ENCODE measurements at regions not wholly inside any gene's neighbourhood (a gene's known extent, or its start where the extent isn't known, plus 50 kb on each side); places are given as distances from the start of the nearest gene placed in this dataset.

DNA sequence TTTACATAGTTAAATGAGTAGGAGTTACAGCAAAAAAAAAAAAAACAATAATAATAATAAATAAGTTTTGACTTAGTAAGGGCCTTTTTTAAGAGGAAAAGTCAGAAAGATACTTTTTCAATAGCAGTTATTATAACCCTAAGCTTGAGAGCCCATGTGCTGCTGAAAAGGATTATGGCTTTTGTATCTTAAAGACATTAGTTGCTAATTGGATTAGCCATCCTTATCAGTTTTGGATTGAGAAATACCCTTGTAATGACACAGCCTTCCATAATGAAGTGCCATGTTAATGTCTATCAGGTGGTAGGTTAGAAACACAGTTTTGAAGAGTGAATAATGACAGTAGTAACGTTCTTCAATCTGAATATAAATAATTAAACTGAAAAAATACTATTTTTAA, 554.0 kb downstream of the RIT2 start:
- H3K27ac ChIP-seq (ENCODE audit: low read length) = no peak overlapping the region
- H3K9me3 ChIP-seq (ENCODE audit: control insufficient read depth, low read depth, low read length) = no peaks in the 10 kb centered on the region
- no peaks in the 10 kb centered on the region for H3K4me1 ChIP-seq (ENCODE audit: control insufficient read depth, low read depth, low read length)
- no peaks in the 10 kb centered on the region for H3K27me3 ChIP-seq (ENCODE audit: control insufficient read depth, insufficient read depth, low read length)
- H3K4me3 ChIP-seq (ENCODE audit: low read length) = no peak overlapping the region
- H3K9ac ChIP-seq (ENCODE audit: low read length) = no peak overlapping the region
- no peaks in the 10 kb centered on the region for H3K36me3 ChIP-seq (ENCODE audit: control insufficient read depth, low read depth, low read length)

DNA sequence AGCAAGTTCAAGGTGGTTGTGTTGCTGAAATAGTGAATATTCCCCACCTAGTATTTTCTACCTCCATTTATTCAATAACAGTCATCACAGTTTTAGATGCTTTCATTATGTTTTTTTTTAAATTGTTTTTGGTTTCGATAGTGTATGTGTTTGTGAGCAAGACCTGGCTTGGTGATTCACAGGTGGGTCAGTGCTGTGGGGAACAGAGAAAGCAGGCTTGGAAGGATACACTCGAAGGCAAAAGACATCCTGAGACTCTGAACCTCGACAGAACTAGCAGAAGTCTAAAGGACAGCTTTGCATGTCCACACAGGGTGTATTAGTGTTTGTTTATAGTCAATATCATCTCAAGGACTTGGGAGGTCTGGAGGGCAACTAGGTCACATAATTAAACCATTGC, 551.5 kb downstream of the RIT2 start:
- H3K9ac ChIP-seq (ENCODE audit: low read length) = no peak overlapping the region
- H3K27ac ChIP-seq (ENCODE audit: low read length) = no peak overlapping the region
- H3K27me3 ChIP-seq (ENCODE audit: control insufficient read depth, insufficient read depth, low read length) = no peaks in the 10 kb centered on the region
- H3K4me1 ChIP-seq (ENCODE audit: control insufficient read depth, low read depth, low read length) = no peaks in the 10 kb centered on the region
- H3K9me3 ChIP-seq (ENCODE audit: control insufficient read depth, low read depth, low read length) = no peaks in the 10 kb centered on the region
- H3K36me3 ChIP-seq (ENCODE audit: control insufficient read depth, low read depth, low read length) = no peaks in the 10 kb centered on the region
- no peak overlapping the region for H3K4me3 ChIP-seq (ENCODE audit: low read length)

DNA sequence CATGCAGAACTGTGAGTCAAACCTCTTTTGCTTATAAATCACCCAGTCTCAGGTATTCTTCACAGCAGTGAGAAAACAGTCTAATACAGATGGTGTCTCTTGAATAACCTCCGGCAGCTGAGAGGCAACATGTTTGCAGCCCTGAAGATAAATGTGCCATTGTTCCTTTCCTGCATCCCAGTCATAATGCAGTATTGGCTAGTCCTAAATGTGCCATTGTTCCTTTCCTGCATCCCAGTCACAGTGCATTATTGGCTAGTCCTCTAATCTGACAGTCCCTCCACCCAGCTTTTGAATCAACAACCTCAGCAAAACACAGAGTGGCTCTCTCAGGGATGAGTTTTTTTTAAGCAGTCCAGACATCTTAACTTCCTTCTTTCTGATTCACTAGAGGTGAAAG, 550.7 kb downstream of the RIT2 start:
- H3K4me3 ChIP-seq (ENCODE audit: low read length) = no peak overlapping the region
- no peaks in the 10 kb centered on the region for H3K9me3 ChIP-seq (ENCODE audit: control insufficient read depth, low read depth, low read length)
- H3K27ac ChIP-seq (ENCODE audit: low read length) = no peak overlapping the region
- H3K4me1 ChIP-seq (ENCODE audit: control insufficient read depth, low read depth, low read length) = no peaks in the 10 kb centered on the region
- H3K27me3 ChIP-seq (ENCODE audit: control insufficient read depth, insufficient read depth, low read length) = no peaks in the 10 kb centered on the region
- H3K36me3 ChIP-seq (ENCODE audit: control insufficient read depth, low read depth, low read length) = no peaks in the 10 kb centered on the region
- no peak overlapping the region for H3K9ac ChIP-seq (ENCODE audit: low read length)

DNA sequence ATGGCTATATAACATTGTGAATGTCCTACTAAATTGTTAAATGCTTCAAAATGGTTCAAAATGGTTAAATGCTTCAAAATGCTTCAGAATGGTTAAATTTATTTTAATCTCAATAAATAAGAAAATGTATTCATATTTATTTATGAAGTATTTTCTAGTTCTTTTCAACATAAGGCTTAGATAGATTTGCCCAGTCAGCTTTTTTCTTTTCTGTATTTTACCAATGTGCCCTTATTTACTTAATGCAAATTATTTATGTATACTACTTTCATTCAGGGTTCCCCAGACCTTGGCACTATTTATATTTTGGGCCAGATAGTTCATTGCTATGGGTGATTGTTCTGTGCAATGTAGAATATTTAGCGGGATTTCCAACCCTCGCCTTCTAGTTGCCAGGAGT, 546.7 kb downstream of the RIT2 start:
- H3K4me1 ChIP-seq (ENCODE audit: control insufficient read depth, low read depth, low read length) = no peaks in the 10 kb centered on the region
- H3K27me3 ChIP-seq (ENCODE audit: control insufficient read depth, insufficient read depth, low read length) = no peaks in the 10 kb centered on the region
- H3K9ac ChIP-seq (ENCODE audit: low read length) = no peak overlapping the region
- H3K9me3 ChIP-seq (ENCODE audit: control insufficient read depth, low read depth, low read length) = no peaks in the 10 kb centered on the region
- no peak overlapping the region for H3K4me3 ChIP-seq (ENCODE audit: low read length)
- H3K27ac ChIP-seq (ENCODE audit: low read length) = no peak overlapping the region
- H3K36me3 ChIP-seq (ENCODE audit: control insufficient read depth, low read depth, low read length) = no peaks in the 10 kb centered on the region

DNA sequence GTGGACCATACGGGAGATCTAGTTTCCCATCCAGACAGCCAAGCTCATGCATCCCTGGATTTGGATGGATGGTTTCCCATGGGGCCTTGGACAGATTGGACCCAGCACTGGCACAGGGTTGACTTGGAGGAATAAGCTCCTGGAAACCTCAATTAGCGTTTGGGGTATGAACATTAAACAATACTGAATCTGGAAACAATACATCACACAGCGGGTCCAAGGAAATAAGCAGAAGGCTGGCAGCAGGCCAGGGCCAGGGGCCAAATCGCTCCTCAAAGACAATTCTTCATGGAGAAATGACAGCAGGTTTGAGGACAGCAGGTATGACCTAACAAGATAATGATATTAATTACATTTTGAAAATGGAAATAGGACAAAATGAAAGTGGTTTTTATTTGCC, 540.6 kb downstream of the RIT2 start:
- H3K27ac ChIP-seq (ENCODE audit: low read length) = no peak overlapping the region
- no peak overlapping the region for H3K9ac ChIP-seq (ENCODE audit: low read length)
- no peaks in the 10 kb centered on the region for H3K4me1 ChIP-seq (ENCODE audit: control insufficient read depth, low read depth, low read length)
- no peaks in the 10 kb centered on the region for H3K9me3 ChIP-seq (ENCODE audit: control insufficient read depth, low read depth, low read length)
- H3K4me3 ChIP-seq (ENCODE audit: low read length) = no peak overlapping the region
- H3K27me3 ChIP-seq (ENCODE audit: control insufficient read depth, insufficient read depth, low read length) = no peaks in the 10 kb centered on the region
- H3K36me3 ChIP-seq (ENCODE audit: control insufficient read depth, low read depth, low read length) = no peaks in the 10 kb centered on the region

DNA sequence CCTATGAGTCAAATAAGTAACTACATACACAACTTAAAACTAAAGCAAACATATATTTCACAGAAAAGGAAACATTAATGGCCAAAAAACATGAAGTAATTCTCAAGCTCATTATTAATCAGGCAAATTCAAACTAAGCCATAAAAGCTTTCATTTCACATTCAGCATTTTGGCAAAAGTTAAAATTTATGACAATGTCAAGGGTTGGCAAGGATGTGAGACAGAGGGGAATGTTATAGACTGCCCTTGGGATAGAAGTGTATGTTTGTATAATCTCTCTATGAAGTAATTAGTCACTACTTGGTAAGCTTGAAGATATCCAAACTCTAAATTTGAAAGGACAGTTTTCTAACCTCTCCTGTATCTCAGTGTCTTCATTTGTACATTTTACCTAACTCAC, 539.4 kb downstream of the RIT2 start:
- Histone ChIP-seq H3K27ac (ENCODE audit: low read length) (no peak overlapping the region), H3K9ac (ENCODE audit: low read length) (no peak overlapping the region), H3K4me3 (ENCODE audit: low read length) (no peak overlapping the region), H3K27me3 (ENCODE audit: control insufficient read depth, insufficient read depth, low read length) (no peaks in the 10 kb centered on the region), H3K4me1 (ENCODE audit: control insufficient read depth, low read depth, low read length) (peaks cover 4% of the 10 kb centered on the region), H3K9me3 (ENCODE audit: control insufficient read depth, low read depth, low read length) (no peaks in the 10 kb centered on the region), H3K36me3 (ENCODE audit: control insufficient read depth, low read depth, low read length) (no peaks in the 10 kb centered on the region)

DNA sequence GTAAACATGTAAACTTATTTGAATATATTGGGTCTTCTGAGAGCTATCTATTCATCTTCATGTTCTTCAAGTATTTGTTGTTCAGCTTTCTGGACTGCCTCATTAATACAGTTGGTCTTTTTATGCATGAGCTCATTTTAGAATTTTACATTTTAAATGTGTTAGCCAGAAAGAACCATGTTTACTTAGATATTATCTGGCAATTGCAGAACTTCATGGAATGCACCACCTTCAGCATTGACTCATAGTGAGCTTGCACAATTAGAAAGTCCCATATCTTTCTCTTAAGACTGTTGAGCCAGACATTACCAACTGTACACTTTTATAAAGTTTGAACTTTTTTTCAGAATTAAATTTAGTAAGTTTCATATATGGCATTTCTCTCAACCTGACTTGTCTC, 536.7 kb downstream of the RIT2 start:
- Histone ChIP-seq H3K4me1 (ENCODE audit: control insufficient read depth, low read depth, low read length) (peaks cover 4% of the 10 kb centered on the region), H3K9me3 (ENCODE audit: control insufficient read depth, low read depth, low read length) (no peaks in the 10 kb centered on the region), H3K9ac (ENCODE audit: low read length) (no peak overlapping the region), H3K4me3 (ENCODE audit: low read length) (no peak overlapping the region), H3K36me3 (ENCODE audit: control insufficient read depth, low read depth, low read length) (no peaks in the 10 kb centered on the region), H3K27me3 (ENCODE audit: control insufficient read depth, insufficient read depth, low read length) (no peaks in the 10 kb centered on the region), H3K27ac (ENCODE audit: low read length) (no peak overlapping the region)

DNA sequence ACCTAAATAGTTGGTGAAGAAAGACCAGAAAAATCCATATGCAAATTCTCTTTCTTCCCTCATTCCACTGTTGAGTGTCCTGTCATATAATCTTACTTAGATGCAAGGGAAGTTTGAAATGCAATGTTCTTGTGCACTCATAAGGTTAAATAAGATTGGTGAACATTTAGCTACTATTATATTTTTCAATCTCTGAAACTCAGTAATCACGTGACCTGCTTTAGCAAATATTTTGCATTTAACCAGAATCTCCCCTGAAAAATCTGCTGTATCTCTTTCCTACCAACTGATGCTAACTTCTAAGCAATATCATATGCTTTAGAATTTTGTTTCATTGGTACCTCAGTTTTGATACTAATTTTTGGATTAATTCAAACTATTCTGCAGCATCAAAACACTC, 533.2 kb downstream of the RIT2 start:
- Histone ChIP-seq H3K9ac (ENCODE audit: low read length) (no peak overlapping the region), H3K27ac (ENCODE audit: low read length) (no peak overlapping the region), H3K4me3 (ENCODE audit: low read length) (no peak overlapping the region), H3K9me3 (ENCODE audit: control insufficient read depth, low read depth, low read length) (no peaks in the 10 kb centered on the region), H3K4me1 (ENCODE audit: control insufficient read depth, low read depth, low read length) (peaks cover 27% of the 10 kb centered on the region), H3K36me3 (ENCODE audit: control insufficient read depth, low read depth, low read length) (no peaks in the 10 kb centered on the region), H3K27me3 (ENCODE audit: control insufficient read depth, insufficient read depth, low read length) (no peaks in the 10 kb centered on the region)

DNA sequence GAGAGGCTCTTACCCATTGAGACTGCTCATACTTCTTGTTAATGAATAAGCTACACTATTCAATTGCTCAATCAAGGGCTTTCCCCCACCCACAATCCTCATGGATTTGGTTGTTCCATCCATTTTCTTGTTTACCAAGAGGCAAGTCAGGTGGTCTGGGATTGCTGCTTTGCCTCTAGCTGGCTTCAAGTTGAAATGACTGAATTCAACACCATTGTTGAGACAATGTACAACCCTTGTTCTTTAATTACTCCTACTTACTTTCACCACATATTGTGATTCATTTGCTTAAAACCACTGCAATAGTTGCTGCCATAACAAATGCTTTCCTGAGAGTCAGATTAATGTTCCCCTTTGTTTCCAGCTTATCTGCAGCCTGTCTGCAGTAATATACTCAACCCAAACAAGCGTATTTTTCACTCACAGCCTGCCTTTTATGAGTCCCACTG, 532.2 kb downstream of the RIT2 start:
- Histone ChIP-seq H3K27ac (ENCODE audit: low read length) (no peak overlapping the region), H3K9ac (ENCODE audit: low read length) (no peak overlapping the region), H3K4me1 (ENCODE audit: control insufficient read depth, low read depth, low read length) (peaks cover 27% of the 10 kb centered on the region), H3K4me3 (ENCODE audit: low read length) (no peak overlapping the region), H3K27me3 (ENCODE audit: control insufficient read depth, insufficient read depth, low read length) (no peaks in the 10 kb centered on the region), H3K9me3 (ENCODE audit: control insufficient read depth, low read depth, low read length) (no peaks in the 10 kb centered on the region), H3K36me3 (ENCODE audit: control insufficient read depth, low read depth, low read length) (no peaks in the 10 kb centered on the region)

DNA sequence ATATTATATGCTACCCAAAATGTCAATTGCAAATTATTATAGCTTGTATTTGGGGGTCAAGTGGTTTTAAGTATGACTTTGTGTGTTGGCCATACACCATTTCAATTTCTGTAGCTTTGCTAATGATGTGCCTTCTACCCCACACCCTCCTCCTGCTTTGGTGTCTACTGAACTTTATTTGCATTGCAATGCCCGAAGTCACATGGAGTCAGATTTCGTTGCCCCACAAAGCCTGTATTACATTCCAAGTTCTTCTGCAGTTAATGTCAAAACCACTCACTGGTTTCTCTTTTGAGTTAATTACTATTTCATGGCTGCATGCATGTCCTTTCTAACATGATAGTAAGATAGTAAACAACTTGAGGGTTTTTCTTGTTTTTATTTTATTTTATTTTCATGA, 528.9 kb downstream of the RIT2 start:
- no peak overlapping the region for H3K9ac ChIP-seq (ENCODE audit: low read length)
- H3K27ac ChIP-seq (ENCODE audit: low read length) = no peak overlapping the region
- no peaks in the 10 kb centered on the region for H3K27me3 ChIP-seq (ENCODE audit: control insufficient read depth, insufficient read depth, low read length)
- H3K4me3 ChIP-seq (ENCODE audit: low read length) = peak overlapping the region; percentile 1
- H3K9me3 ChIP-seq (ENCODE audit: control insufficient read depth, low read depth, low read length) = no peaks in the 10 kb centered on the region
- H3K4me1 ChIP-seq (ENCODE audit: control insufficient read depth, low read depth, low read length) = peaks cover 22% of the 10 kb centered on the region
- H3K36me3 ChIP-seq (ENCODE audit: control insufficient read depth, low read depth, low read length) = no peaks in the 10 kb centered on the region

DNA sequence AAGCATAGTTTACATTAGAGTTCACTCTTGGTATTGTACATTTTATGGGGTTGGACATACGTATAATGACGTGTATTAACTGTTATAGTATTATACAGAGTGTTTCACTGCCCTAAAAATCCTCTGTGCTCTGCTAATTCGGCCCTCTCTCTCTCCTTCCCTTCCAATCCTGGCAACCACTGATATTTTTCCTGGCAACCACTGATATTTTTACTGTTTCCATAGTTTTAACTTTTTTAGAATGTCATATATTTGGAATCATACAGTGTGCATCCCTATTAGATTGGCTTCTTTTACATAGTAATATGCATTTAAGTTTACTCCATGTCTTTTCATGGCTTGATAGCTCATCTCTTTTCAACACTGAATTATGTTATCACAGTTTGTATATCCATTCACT, 526.7 kb downstream of the RIT2 start:
- Histone ChIP-seq H3K4me3 (ENCODE audit: low read length) (no peak overlapping the region), H3K4me1 (ENCODE audit: control insufficient read depth, low read depth, low read length) (peaks cover 22% of the 10 kb centered on the region), H3K9ac (ENCODE audit: low read length) (no peak overlapping the region), H3K36me3 (ENCODE audit: control insufficient read depth, low read depth, low read length) (no peaks in the 10 kb centered on the region), H3K9me3 (ENCODE audit: control insufficient read depth, low read depth, low read length) (no peaks in the 10 kb centered on the region), H3K27ac (ENCODE audit: low read length) (no peak overlapping the region), H3K27me3 (ENCODE audit: control insufficient read depth, insufficient read depth, low read length) (no peaks in the 10 kb centered on the region)

DNA sequence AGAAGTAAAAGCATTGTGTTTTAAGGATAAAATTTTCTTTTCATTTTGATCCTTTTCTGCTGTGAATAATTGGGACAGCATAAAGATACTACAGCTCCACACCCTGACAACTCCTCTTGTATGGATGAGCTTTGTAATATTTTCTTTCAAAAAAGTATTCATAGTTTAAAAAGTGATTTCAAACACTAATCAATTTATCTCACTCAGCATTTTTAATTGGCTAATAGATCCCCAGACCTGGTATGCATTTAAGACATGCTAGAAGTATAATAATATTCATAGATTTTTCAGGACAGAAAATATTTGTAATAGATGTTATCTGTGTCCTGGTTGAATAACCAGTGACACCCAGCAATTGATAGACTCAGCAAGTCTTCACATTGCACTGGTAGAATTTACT, 510.7 kb downstream of the RIT2 start:
- no peak overlapping the region for H3K9ac ChIP-seq (ENCODE audit: low read length)

More for the DNA sequence above, 510.7 kb downstream of the RIT2 start:
- no peak overlapping the region for H3K27ac ChIP-seq (ENCODE audit: low read length)
- no peaks in the 10 kb centered on the region for H3K36me3 ChIP-seq (ENCODE audit: control insufficient read depth, low read depth, low read length)
- H3K27me3 ChIP-seq (ENCODE audit: control insufficient read depth, insufficient read depth, low read length) = no peaks in the 10 kb centered on the region
- H3K4me3 ChIP-seq (ENCODE audit: low read length) = no peak overlapping the region
- no peaks in the 10 kb centered on the region for H3K9me3 ChIP-seq (ENCODE audit: control insufficient read depth, low read depth, low read length)
- H3K4me1 ChIP-seq (ENCODE audit: control insufficient read depth, low read depth, low read length) = no peaks in the 10 kb centered on the region
